NT2/D1 (cell line): ENCODE measurements at regions not wholly inside any gene's neighbourhood (a gene's known extent, or its start where the extent isn't known, plus 50 kb on each side); places are given as distances from the start of the nearest gene placed in this dataset.

ENCODE experiments used
- SUZ12 ChIP-seq: IDR thresholded peaks from 2 replicates; pipeline ENCODE4 v1.6.1; 2011; ENCODE audit not compliant: insufficient read length, insufficient read depth; ENCODE audit errors: extremely low read depth
- YY1 ChIP-seq: IDR thresholded peaks from 2 replicates; pipeline ENCODE4 v1.6.1; 2011; ENCODE audit not compliant: insufficient read length, insufficient read depth

DNA sequence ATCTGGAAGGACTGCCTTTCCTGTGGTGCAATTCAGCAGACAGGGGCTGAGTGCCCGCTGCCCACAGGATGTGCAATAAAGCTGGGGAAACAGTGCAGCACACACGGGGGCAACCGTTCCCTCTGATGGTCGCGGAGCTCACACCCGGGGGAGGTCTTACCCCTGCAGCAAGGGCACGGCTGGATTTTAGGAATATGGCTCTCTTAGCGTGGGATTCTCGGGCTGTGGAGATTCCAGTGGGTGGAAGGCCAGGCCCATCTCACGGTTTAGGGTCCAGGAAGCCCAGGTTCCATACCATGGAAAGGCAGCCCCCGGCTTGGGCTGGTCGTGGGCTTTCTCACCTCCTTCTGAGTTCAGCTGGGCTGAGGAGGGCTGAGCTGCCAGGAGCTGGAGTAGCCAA is 244.1 kb downstream of the MED10 start:
- TF ChIP-seq YY1 (no peak), SUZ12 (no peak)
